ENCODE measurements at regions not wholly inside any gene's neighbourhood (a gene's known extent, or its start where the extent isn't known, plus 50 kb on each side); places are given as distances from the start of the nearest gene placed in this dataset.

DNA sequence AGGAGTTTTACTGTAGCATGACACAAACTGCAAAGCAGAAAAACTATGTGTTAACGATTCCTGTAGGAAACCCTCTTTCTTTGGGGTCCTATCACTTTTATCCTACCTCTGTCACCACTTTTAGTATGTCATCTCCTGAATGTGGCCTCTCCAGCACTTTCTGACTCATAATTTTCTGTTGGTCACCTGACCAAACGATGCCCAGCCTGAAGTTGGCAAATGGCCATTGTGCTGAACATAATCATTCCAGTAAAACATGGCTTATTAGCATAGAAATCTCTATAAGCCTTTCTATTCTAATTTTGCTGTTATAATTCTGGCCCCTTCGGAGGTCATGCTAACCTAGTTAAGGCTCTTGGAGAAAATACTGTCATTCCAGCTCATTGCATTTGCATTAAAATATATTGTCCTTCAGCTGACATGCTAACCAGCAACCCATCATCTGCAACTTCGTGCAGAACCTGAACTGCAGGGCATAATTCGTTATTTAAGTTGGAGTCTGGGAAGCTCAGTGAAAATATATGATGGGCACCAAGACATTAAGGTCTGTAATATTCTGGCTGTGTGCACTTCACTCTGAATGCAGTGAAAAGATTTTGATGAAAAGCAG, 140.3 kb downstream of the NMUR2 start:
- WGBS, 2 donors, result 54 to 68% methylated on average over 5 of the region's 5 CpGs
- no peak overlapping the region for H3K4me3 ChIP-seq
- TF ChIP-seq EP300 (IDR thresholded peaks at IDR 0.05), result no peak
- no peak for TF ChIP-seq POLR2A (IDR thresholded peaks at IDR 0.05)
- TF ChIP-seq, protein P1, sequence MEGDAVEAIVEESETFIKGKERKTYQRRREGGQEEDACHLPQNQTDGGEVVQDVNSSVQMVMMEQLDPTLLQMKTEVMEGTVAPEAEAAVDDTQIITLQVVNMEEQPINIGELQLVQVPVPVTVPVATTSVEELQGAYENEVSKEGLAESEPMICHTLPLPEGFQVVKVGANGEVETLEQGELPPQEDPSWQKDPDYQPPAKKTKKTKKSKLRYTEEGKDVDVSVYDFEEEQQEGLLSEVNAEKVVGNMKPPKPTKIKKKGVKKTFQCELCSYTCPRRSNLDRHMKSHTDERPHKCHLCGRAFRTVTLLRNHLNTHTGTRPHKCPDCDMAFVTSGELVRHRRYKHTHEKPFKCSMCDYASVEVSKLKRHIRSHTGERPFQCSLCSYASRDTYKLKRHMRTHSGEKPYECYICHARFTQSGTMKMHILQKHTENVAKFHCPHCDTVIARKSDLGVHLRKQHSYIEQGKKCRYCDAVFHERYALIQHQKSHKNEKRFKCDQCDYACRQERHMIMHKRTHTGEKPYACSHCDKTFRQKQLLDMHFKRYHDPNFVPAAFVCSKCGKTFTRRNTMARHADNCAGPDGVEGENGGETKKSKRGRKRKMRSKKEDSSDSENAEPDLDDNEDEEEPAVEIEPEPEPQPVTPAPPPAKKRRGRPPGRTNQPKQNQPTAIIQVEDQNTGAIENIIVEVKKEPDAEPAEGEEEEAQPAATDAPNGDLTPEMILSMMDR (IDR thresholded peaks at IDR 0.05), result no peak

DNA sequence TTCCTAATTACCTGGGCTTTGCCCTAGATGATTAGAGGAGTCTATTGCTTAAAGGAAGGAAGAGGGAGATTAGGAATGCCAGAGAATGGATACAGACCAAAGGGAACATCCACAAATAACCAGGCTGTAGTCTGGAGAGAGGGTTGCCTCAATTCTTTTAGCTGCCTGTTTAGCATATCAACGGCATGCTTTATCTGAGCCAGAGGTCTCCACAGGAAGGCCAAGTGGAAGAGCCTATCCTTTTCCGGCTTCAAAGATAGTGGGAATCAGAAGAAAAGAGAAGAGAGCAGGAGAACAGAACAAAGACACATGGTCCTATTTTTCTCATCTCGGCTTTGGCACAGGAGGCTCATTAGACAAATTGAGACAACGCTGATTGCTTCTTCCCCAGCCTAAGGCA, 142.4 kb downstream of the NMUR2 start:
- 54 to 60% methylated on average over 4 of the region's 4 CpGs for WGBS, 2 donors
- Histone ChIP-seq H3K9me3 (no peaks in the 10 kb centered on the region), H3K27ac (no peak overlapping the region), H3K4me3 (no peak overlapping the region), H3K27me3 (no peaks in the 10 kb centered on the region), H3K36me3 (no peaks in the 10 kb centered on the region), H3K4me1 (no peaks in the 10 kb centered on the region)
- no peak for DNase-seq (ENCODE audit: low spot score in 2 of 2)
- TF ChIP-seq, protein P1 (IDR thresholded peaks at IDR 0.05), result no peak
- TF ChIP-seq POLR2A (IDR thresholded peaks at IDR 0.05) (no peak), EP300 (IDR thresholded peaks at IDR 0.05) (no peak)

More for the DNA sequence above, 140.3 kb downstream of the NMUR2 start:
- Histone ChIP-seq H3K9me3 (no peaks in the 10 kb centered on the region), H3K36me3 (no peaks in the 10 kb centered on the region), H3K27ac (no peak overlapping the region), H3K27me3 (no peaks in the 10 kb centered on the region), H3K4me1 (no peaks in the 10 kb centered on the region)
- DNase-seq (ENCODE audit: low spot score in 2 of 2), result no peak

DNA sequence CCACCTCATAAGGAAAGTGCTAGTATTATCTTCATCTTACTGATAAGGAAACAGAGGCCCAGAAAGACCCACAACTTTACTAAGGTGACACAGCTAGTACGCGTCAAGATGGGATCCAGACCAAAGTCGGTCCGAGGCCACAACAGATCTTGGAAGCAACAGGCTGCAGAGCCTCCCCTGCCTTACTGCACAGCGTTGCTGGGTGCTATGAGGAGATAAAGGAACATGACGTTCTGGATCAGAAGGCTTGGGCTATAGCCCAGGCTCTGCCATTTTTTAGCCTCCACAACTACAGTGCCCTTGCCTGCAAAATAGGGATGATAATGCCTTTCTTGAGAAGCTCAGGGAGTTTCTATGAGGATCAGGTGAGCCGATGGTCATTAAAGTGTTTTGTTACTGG, 144.1 kb downstream of the NMUR2 start:
- H3K27ac ChIP-seq, result no peak overlapping the region
- no peaks in the 10 kb centered on the region for H3K4me1 ChIP-seq
- H3K36me3 ChIP-seq, result no peaks in the 10 kb centered on the region
- WGBS, 2 donors, result 86 to 93% methylated on average over 7 of the region's 7 CpGs
- no peaks in the 10 kb centered on the region for H3K27me3 ChIP-seq
- DNase-seq (ENCODE audit: low spot score in 2 of 2), result no peak
- no peak overlapping the region for H3K4me3 ChIP-seq
- H3K9me3 ChIP-seq, result no peaks in the 10 kb centered on the region
- no peak for TF ChIP-seq EP300 (IDR thresholded peaks at IDR 0.05)
- TF ChIP-seq POLR2A (IDR thresholded peaks at IDR 0.05), result no peak
- TF ChIP-seq, protein P1 (IDR thresholded peaks at IDR 0.05), result no peak

DNA sequence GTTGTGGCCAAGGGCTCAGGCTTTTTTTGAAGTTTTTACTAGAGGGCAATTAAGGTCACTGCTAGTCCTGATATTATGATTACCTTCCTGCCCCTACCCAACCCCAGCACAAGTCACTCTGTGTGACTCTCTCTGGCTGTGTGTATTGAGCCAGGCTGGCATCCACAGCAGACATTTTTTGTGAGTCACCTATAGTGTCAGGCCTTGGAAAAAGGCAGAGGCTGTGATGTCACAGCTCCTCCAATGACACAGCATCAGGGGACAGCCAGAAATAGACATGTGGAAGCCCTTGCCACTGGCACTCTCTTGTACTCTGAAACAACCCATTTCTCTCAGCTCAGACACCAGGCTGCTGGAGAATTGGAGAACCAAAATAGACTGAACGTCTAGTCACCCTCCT, 145.4 kb downstream of the NMUR2 start:
- DNase-seq (ENCODE audit: low spot score in 2 of 2), result no peak
- H3K27ac ChIP-seq, result no peak overlapping the region
- H3K9me3 ChIP-seq, result no peaks in the 10 kb centered on the region
- no peaks in the 10 kb centered on the region for H3K4me1 ChIP-seq
- 40 to 57% methylated on average over 1 of the region's 1 CpG for WGBS, 2 donors
- TF ChIP-seq, protein P1 (IDR thresholded peaks at IDR 0.05), result no peak
- TF ChIP-seq POLR2A (IDR thresholded peaks at IDR 0.05), result no peak
- TF ChIP-seq EP300 (IDR thresholded peaks at IDR 0.05), result no peak
- no peak overlapping the region for H3K4me3 ChIP-seq
- H3K27me3 ChIP-seq, result no peaks in the 10 kb centered on the region
- no peaks in the 10 kb centered on the region for H3K36me3 ChIP-seq

DNA sequence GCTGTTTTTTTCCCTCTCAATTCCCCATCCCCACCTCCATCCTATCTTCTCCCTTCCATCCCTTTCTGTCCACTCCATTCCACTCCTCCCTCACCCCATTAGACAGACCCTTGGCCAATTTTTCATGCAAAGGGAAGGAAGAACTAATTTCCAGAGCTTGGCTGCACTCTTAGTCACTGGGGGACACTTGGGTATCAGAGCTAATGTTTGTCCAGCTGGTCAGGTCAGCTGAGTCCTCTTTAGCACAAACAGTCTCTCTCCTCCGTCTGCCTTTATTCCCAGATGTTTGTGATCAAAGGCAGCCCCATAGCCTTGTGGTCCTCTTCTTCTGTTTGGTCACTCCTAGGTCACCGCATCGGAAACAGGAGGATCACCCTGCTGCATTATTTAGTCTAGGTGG, 148.5 kb downstream of the NMUR2 start:
- Histone ChIP-seq H3K4me3 (no peak overlapping the region), H3K27me3 (no peaks in the 10 kb centered on the region), H3K36me3 (no peaks in the 10 kb centered on the region), H3K4me1 (no peaks in the 10 kb centered on the region), H3K9me3 (no peaks in the 10 kb centered on the region), H3K27ac (no peak overlapping the region)
- no peak for TF ChIP-seq EP300 (IDR thresholded peaks at IDR 0.05)
- TF ChIP-seq, protein P1 (IDR thresholded peaks at IDR 0.05), result no peak
- TF ChIP-seq POLR2A (IDR thresholded peaks at IDR 0.05), result no peak
- 48 to 53% methylated on average over 3 of the region's 3 CpGs for WGBS, 2 donors
- no peak for DNase-seq (ENCODE audit: low spot score in 2 of 2)

All from tibial nerve (tissue), 4 donors.